Liver (tissue), 7 donors: ENCODE measurements at regions not wholly inside any gene's neighbourhood (a gene's known extent, or its start where the extent isn't known, plus 50 kb on each side); places are given as distances from the start of the nearest gene placed in this dataset.

Experiments used
- DNase-seq: peaks from one replicate; pipeline ENCODE4 v3.0.0-alpha.2; 2017; ENCODE audit warnings: low spot score
- H3K27ac ChIP-seq, 2 donors: one replicate each; pipeline ENCODE4 v1.7.0; 2013; ENCODE audit warnings: inconsistent platforms in 2 of 2, low read length in 2 of 2, control low read depth in 1 of 2, low read depth in 1 of 2, mild to moderate bottlenecking in 1 of 2
- H3K27me3 ChIP-seq, 4 donors: one replicate each; pipeline versions ENCODE4 v1.6.1 to v1.7.0; 2013; ENCODE audit warnings: low read length in 3 of 4, inconsistent platforms in 1 of 4, mild to moderate bottlenecking in 1 of 4, moderate library complexity in 1 of 4; ENCODE audit not compliant: control insufficient read depth in 4 of 4, insufficient read depth in 4 of 4
- H3K36me3 ChIP-seq, 4 donors: one replicate each; pipeline versions ENCODE4 v1.6.1 to v1.7.0; 2013; ENCODE audit warnings: low read length in 3 of 4, mild to moderate bottlenecking in 3 of 4, low read depth in 1 of 4, moderate library complexity in 1 of 4; ENCODE audit not compliant: control insufficient read depth in 4 of 4, insufficient read depth in 3 of 4
- H3K4me1 ChIP-seq, 4 donors: one replicate each; pipeline versions ENCODE4 v1.6.1 to v1.7.0; 2013; ENCODE audit warnings: low read length in 3 of 4, mild to moderate bottlenecking in 3 of 4, moderate library complexity in 1 of 4; ENCODE audit not compliant: control insufficient read depth in 4 of 4, insufficient read depth in 4 of 4
- H3K4me3 ChIP-seq, 3 donors: one replicate each; pipeline versions ENCODE4 v1.6.1 to v1.7.0; 2013; ENCODE audit warnings: low read length in 3 of 3, control low read depth in 1 of 3, low read depth in 1 of 3, mild to moderate bottlenecking in 1 of 3
- H3K9ac ChIP-seq, 2 donors: one replicate each; pipeline ENCODE4 v1.7.0; 2013; ENCODE audit warnings: low read length in 2 of 2, mild to moderate bottlenecking in 2 of 2, moderate library complexity in 2 of 2, control low read depth in 1 of 2, low read depth in 1 of 2
- H3K9me3 ChIP-seq, 4 donors: one replicate each; pipeline versions ENCODE4 v1.6.1 to v1.7.0; 2013; ENCODE audit warnings: low read length in 3 of 4; ENCODE audit not compliant: control insufficient read depth in 4 of 4
- ATF3 ChIP-seq: IDR thresholded peaks from 2 replicates; pipeline ENCODE4 v1.6.1; 2016; ENCODE audit warnings: antibody characterized with exemption
- EGR1 ChIP-seq, 2 donors: IDR thresholded peaks; 2 replicates each; pipeline ENCODE4 v1.6.1; 2016 to 2018; ENCODE audit warnings: antibody characterized with exemption in 2 of 2, low read depth in 2 of 2
- FOXA1 ChIP-seq: IDR thresholded peaks from 2 replicates; pipeline ENCODE4 v1.6.1; 2016; ENCODE audit warnings: antibody characterized with exemption
- FOXA2 ChIP-seq: IDR thresholded peaks from 2 replicates; pipeline ENCODE4 v1.6.1; 2016; ENCODE audit warnings: antibody characterized with exemption
- GABPA ChIP-seq, 2 donors: IDR thresholded peaks in 1 of 2; conservative IDR thresholded peaks in 1 of 2; 2 replicates each; pipeline ENCODE4 v1.6.1; 2016; ENCODE audit warnings: antibody characterized with exemption in 2 of 2, mild to moderate bottlenecking in 1 of 2, moderate library complexity in 1 of 2
- HNF4A ChIP-seq, 2 donors: conservative IDR thresholded peaks; 2 replicates each; pipeline ENCODE4 v1.6.1; 2016; ENCODE audit warnings: antibody characterized with exemption in 2 of 2, mild to moderate bottlenecking in 2 of 2
- HNF4G ChIP-seq: IDR thresholded peaks from 2 replicates; pipeline ENCODE4 v1.6.1; 2016; ENCODE audit warnings: antibody characterized with exemption
- JUND ChIP-seq, 2 donors: IDR thresholded peaks; 2 replicates each; pipeline ENCODE4 v1.6.1; 2016; ENCODE audit warnings: antibody characterized with exemption in 2 of 2
- NR2F2 ChIP-seq: IDR thresholded peaks from 2 replicates; pipeline ENCODE4 v1.6.1; 2016; ENCODE audit warnings: antibody characterized with exemption
- REST ChIP-seq: IDR thresholded peaks from 2 replicates; pipeline ENCODE4 v1.6.1; 2016; ENCODE audit warnings: antibody characterized with exemption, mild to moderate bottlenecking
- SP1 ChIP-seq: IDR thresholded peaks from 2 replicates; pipeline ENCODE4 v1.6.1; 2018; ENCODE audit warnings: antibody characterized with exemption, mild to moderate bottlenecking
- TAF1 ChIP-seq: conservative IDR thresholded peaks from 2 replicates; pipeline ENCODE4 v1.6.1; 2016; ENCODE audit warnings: antibody characterized with exemption, mild to moderate bottlenecking
- YY1 ChIP-seq: IDR thresholded peaks from 2 replicates; pipeline ENCODE4 v1.6.1; 2016; ENCODE audit warnings: antibody characterized with exemption, mild to moderate bottlenecking
- ZBTB33 ChIP-seq: IDR thresholded peaks from 2 replicates; pipeline ENCODE4 v1.6.1; 2016; ENCODE audit warnings: antibody characterized with exemption
- WGBS: extraction: QIAGEN DNeasy Blood & Tissue Kit; methylation state at CpG from one replicate; pipeline ENCODE4 v1.1.7; 2013; 5-methylcytosine and 5-hydroxymethylcytosine counted together
- donor health status: healthy.
- donor health status: healthy.
- donor health status: healthy.
- donor health status: healthy.

- Histone ChIP-seq H3K27ac (no peak overlapping the region), H3K27me3 (no peaks in the 10 kb centered on the region), H3K4me1 (no peaks in the 10 kb centered on the region), H3K9me3 (no peaks in the 10 kb centered on the region), H3K9ac (no peak overlapping the region), H3K36me3 (no peaks in the 10 kb centered on the region), H3K4me3 (no peak overlapping the region)
- no peak for TF ChIP-seq YY1
- no peak for TF ChIP-seq JUND (IDR thresholded peaks at IDR 0.05)
- TF ChIP-seq TAF1: no peak
- DNase-seq: no peak
- 77% methylated on average over 7 of the region's 7 CpGs for WGBS
Measured at GRCh38 chr11:11709447-11710239, 87.8 kb upstream of the GALNT18 start.

GRCh38 chr11:11708256-11708655, 86.5 kb upstream of the GALNT18 start:
- 76% methylated on average over 1 of the region's 1 CpG for WGBS
- Histone ChIP-seq H3K36me3 (no peaks in the 10 kb centered on the region), H3K9me3 (no peaks in the 10 kb centered on the region), H3K27me3 (no peaks in the 10 kb centered on the region), H3K27ac (no peak overlapping the region), H3K9ac (no peak overlapping the region), H3K4me3 (no peak overlapping the region), H3K4me1 (no peaks in the 10 kb centered on the region)
- TF ChIP-seq HNF4A (conservative IDR thresholded peaks at IDR 0.05) (no peak), FOXA2 (no peak), REST (no peak), SP1 (no peak), ATF3 (no peak), JUND (IDR thresholded peaks at IDR 0.05) (no peak), EGR1 (IDR thresholded peaks at IDR 0.05; ENCODE audit: low read depth in 2 of 2) (no peak), HNF4G (no peak), NR2F2 (no peak)
- no peak for DNase-seq

GRCh38 chr11:11706028-11706427, 84.2 kb upstream of the GALNT18 start:
- WGBS: 82% methylated on average over 4 of the region's 4 CpGs

More at GRCh38 chr11:11706028-11706427, 84.2 kb upstream of the GALNT18 start:
- no peaks in the 10 kb centered on the region for H3K4me1 ChIP-seq
- TF ChIP-seq TAF1 (no peak), FOXA1 (no peak), SP1 (no peak), GABPA (IDR thresholded peaks at IDR 0.05 in 1 of 2, conservative IDR thresholded peaks at IDR 0.05 in 1 of 2) (no peak), ZBTB33 (no peak), JUND (IDR thresholded peaks at IDR 0.05) (no peak), YY1 (no peak), EGR1 (IDR thresholded peaks at IDR 0.05; ENCODE audit: low read depth in 2 of 2) (no peak)
- no peaks in the 10 kb centered on the region for H3K27me3 ChIP-seq
- DNase-seq: no peak
- H3K9me3 ChIP-seq: no peaks in the 10 kb centered on the region
- no peaks in the 10 kb centered on the region for H3K36me3 ChIP-seq
- H3K4me3 ChIP-seq: no peak overlapping the region
- H3K9ac ChIP-seq: no peak overlapping the region
- H3K27ac ChIP-seq: no peak overlapping the region
